Fibroblast of villous mesenchyme (primary cell): ENCODE measurements at regions not wholly inside any gene's neighbourhood (a gene's known extent, or its start where the extent isn't known, plus 50 kb on each side); places are given as distances from the start of the nearest gene placed in this dataset.

Experiments used
- DNase-seq: peaks from one replicate; pipeline ENCODE4 v3.0.0-alpha.2; 2010; ENCODE audit warnings: low read depth
- H3K4me3 ChIP-seq: 2 replicates; pipeline ENCODE4 v1.5.1; 2011; ENCODE audit warnings: low read depth, mild to moderate bottlenecking, low read length
- CTCF ChIP-seq: IDR thresholded peaks from 2 replicates; pipeline ENCODE4 v1.5.1; 2012; ENCODE audit warnings: low read depth, mild to moderate bottlenecking, low read length; ENCODE audit not compliant: insufficient read depth

- DNase-seq: no peak
- H3K4me3 ChIP-seq: no peak overlapping the region
- TF ChIP-seq CTCF: no peak
Measured at GRCh38 chr20:39161900-39162299, 199.8 kb downstream of the DHX35 start.

GRCh38 chr20:39155971-39156370 is 193.8 kb downstream of the DHX35 start:
- DNase-seq: no peak

GRCh38 chr20:39152742-39153141 is 190.6 kb downstream of the DHX35 start:
- DNase-seq: no peak
- no peak overlapping the region for H3K4me3 ChIP-seq
- TF ChIP-seq CTCF: no peak

More at GRCh38 chr20:39155971-39156370, 193.8 kb downstream of the DHX35 start:
- TF ChIP-seq CTCF: no peak
- no peak overlapping the region for H3K4me3 ChIP-seq

- DNase-seq: no peak
- no peak overlapping the region for H3K4me3 ChIP-seq
- no peak for TF ChIP-seq CTCF
Measured at GRCh38 chr20:39152126-39152525, 190.0 kb downstream of the DHX35 start.

- no peak for TF ChIP-seq CTCF
- H3K4me3 ChIP-seq: no peak overlapping the region
Measured at GRCh38 chr20:39150501-39150900, 188.4 kb downstream of the DHX35 start.

GRCh38 chr20:39146394-39146793 is 184.2 kb downstream of the DHX35 start:
- no peak for DNase-seq

More at GRCh38 chr20:39150501-39150900, 188.4 kb downstream of the DHX35 start:
- no peak for DNase-seq

More at GRCh38 chr20:39146394-39146793, 184.2 kb downstream of the DHX35 start:
- H3K4me3 ChIP-seq: no peak overlapping the region
- TF ChIP-seq CTCF: no peak
